ENCODE measurements at regions not wholly inside any gene's neighbourhood (a gene's known extent, or its start where the extent isn't known, plus 50 kb on each side); places are given as distances from the start of the nearest gene placed in this dataset.

- H3K9me3 ChIP-seq (ENCODE audit: control insufficient read depth, insufficient read depth, low read length): no peaks in the 10 kb centered on the region
- no peaks in the 10 kb centered on the region for H3K27me3 ChIP-seq (ENCODE audit: control insufficient read depth, insufficient read depth, low read length)
- H4K20me1 ChIP-seq (ENCODE audit: insufficient read depth, low read length): no peaks in the 10 kb centered on the region
- H3K27ac ChIP-seq (ENCODE audit: insufficient read depth, low read length): no peak overlapping the region
- TF ChIP-seq MAZ (IDR thresholded peaks at IDR 0.05; ENCODE audit: borderline replicate concordance, low read depth, low read length): no peak
- TF ChIP-seq RCOR1 (IDR thresholded peaks at IDR 0.05; ENCODE audit: insufficient replicate concordance, low read length): no peak
- TF ChIP-seq MXI1 (IDR thresholded peaks at IDR 0.05; ENCODE audit: borderline replicate concordance, low read depth, low read length): no peak
- no peak for TF ChIP-seq SMC3 (IDR thresholded peaks at IDR 0.05; ENCODE audit: low read depth, low read length)
- no peak for TF ChIP-seq POLR2A (IDR thresholded peaks at IDR 0.05; ENCODE audit: low read depth, low read length)
- no peak for TF ChIP-seq CEBPB (IDR thresholded peaks at IDR 0.05; ENCODE audit: low read depth, low read length)
- no peak for TF ChIP-seq FOS (IDR thresholded peaks at IDR 0.05; ENCODE audit: low read depth, low read length)
- no peak for TF ChIP-seq CHD1 (IDR thresholded peaks at IDR 0.05; ENCODE audit: low read depth, low read length)
- WGBS, 2 experiments (ENCODE audit: extremely low coverage in 2 of 2, insufficient read length in 1 of 2): no CpG with 5 or more reads among the region's 4 CpGs
- H2BK15ac ChIP-seq (ENCODE audit: low read depth, low read length): no peak overlapping the region
- H4K91ac ChIP-seq (ENCODE audit: insufficient read depth, low read depth, low read length): no peak overlapping the region
- H3K9ac ChIP-seq (ENCODE audit: low read depth, low read length): no peak overlapping the region
- ChIA-PET POLR2A (ENCODE audit: unreplicated experiment) (no interaction called here), CTCF (interaction anchor here (0.7 kb wide), 1 partner anchor 97 kb away, joined by 7 read pairs; no protein-coding TSS in a partner anchor)
- H2BK5ac ChIP-seq (ENCODE audit: low read depth, low read length, poor library complexity, severe bottlenecking): no peak overlapping the region
- H3K14ac ChIP-seq (replicated peaks; ENCODE audit: low read depth, low read length): no peak overlapping the region
- H3K36me3 ChIP-seq (ENCODE audit: control insufficient read depth, insufficient read depth, low read length): no peaks in the 10 kb centered on the region
- no peak overlapping the region for H3K4me3 ChIP-seq (ENCODE audit: insufficient read depth, low read depth, low read length)
- no peak overlapping the region for H3K23ac ChIP-seq (ENCODE audit: low read depth, low read length)
- H3K9me1 ChIP-seq (ENCODE audit: insufficient read depth, low read length): no peaks in the 10 kb centered on the region
- no TSS peak for BruUV-seq (replicated peaks)
- no peaks in the 10 kb centered on the region for H3K79me1 ChIP-seq (ENCODE audit: low read depth in 1 of 2, low read length in 2 of 2)
- 0 out of 2 replicates have a peak overlapping the region, but pooled peaks have one; percentile 13 for H3K4ac ChIP-seq (ENCODE audit: low read depth, low read length)
- H2BK20ac ChIP-seq (ENCODE audit: low read depth, low read length): peak overlapping the region; percentile 44; the same call in 1 of the 2 replicates
- no peak overlapping the region for H2AK9ac ChIP-seq (replicated peaks; ENCODE audit: low read depth, low read length, poor library complexity)
- H2AK5ac ChIP-seq (ENCODE audit: low read depth, low read length): no peak overlapping the region
- no peak overlapping the region for H4K8ac ChIP-seq (ENCODE audit: low read depth in 2 of 2, low read length in 2 of 2)
- H3K18ac ChIP-seq (ENCODE audit: low read depth, low read length): peak overlapping the region; percentile 41; the same call in 1 of the 2 replicates
- H3K4me1 ChIP-seq (ENCODE audit: control insufficient read depth, insufficient read depth, low read length): peaks cover 11% of the 10 kb centered on the region
- intact Hi-C loops (cut with micrococcal nuclease): no loop called here
- no peak for ATAC-seq (ENCODE audit: low read depth)
- no peak overlapping the region for H3K56ac ChIP-seq (ENCODE audit: extremely low read depth, insufficient read depth, low read length)
- H2AFZ ChIP-seq (replicated peaks; ENCODE audit: low read length, poor library complexity): no peak overlapping the region
- dilution Hi-C loops (cut with HindIII; ENCODE audit: low sequenced_read_pairs, unreplicated experiment): no loop called here
- peak; percentile 14 for DNase-seq
- H2BK120ac ChIP-seq (ENCODE audit: low read depth, low read length): no peak overlapping the region
- in situ Hi-C loops (cut with MboI; ENCODE audit: low sequenced_read_pairs): no loop called here
- H3K4me2 ChIP-seq (ENCODE audit: low read depth, low read length): no peak overlapping the region
- H4K5ac ChIP-seq (ENCODE audit: low read depth, low read length): no peak overlapping the region
These were observed 336.3 kb downstream of the DAD1 start for GRCh38 chr14:22252686-22253085.

Data from IMR-90 (cell line).